SK-N-SH (cell line): ENCODE measurements at regions not wholly inside any gene's neighbourhood (a gene's known extent, or its start where the extent isn't known, plus 50 kb on each side); places are given as distances from the start of the nearest gene placed in this dataset.

ENCODE experiments used
- POLR2AphosphoS5 ChIP-seq: IDR thresholded peaks from 2 replicates; pipeline ENCODE4 v1.6.1; 2012; ENCODE audit warnings: low read depth, low read length
- USF2 ChIP-seq: fragments of 150-350 bp; IDR thresholded peaks from 2 replicates; pipeline ENCODE4 v1.6.1; 2017; ENCODE audit warnings: antibody characterized with exemption, low read length, low read depth, borderline replicate concordance

DNA sequence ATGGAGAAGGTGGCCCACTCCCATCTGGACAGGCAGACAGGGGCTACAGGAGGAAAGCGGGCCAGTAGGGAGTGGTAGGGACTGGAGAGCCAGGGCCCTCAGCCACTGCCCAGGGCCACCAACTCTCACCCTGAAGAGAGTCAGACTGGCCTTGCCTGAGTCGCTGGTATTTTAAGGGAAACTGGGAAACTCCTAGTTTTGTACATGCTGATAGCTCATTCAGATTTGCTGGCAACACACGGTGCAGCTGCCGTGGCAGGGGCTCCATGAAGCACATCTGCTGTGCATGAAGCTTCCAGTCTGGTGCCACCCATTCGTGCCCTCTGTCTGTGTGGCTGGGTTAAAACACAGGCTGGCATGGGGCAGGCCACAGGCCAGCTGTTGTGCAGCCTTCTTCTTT, 137.3 kb upstream of the GLI2 start:
- no peak for TF ChIP-seq USF2
- TF ChIP-seq POLR2AphosphoS5, result no peak
